Neural cell (in vitro differentiated cells): ENCODE measurements at regions not wholly inside any gene's neighbourhood (a gene's known extent, or its start where the extent isn't known, plus 50 kb on each side); places are given as distances from the start of the nearest gene placed in this dataset.

Source experiments
- H2AFZ ChIP-seq: fragments of 200-600, 300-800 bp; sonication (generic), shearing (Covaris generic); 2 replicates; pipeline ENCODE4 v1.6.0; 2014; ENCODE audit warnings: low read depth, mild to moderate bottlenecking, antibody characterized with exemption, low read length, moderate library complexity
- H3F3A ChIP-seq: fragments of 200-600 bp; shearing (Covaris generic); 2 replicates; pipeline ENCODE4 v1.6.1; 2016; ENCODE audit warnings: mild to moderate bottlenecking, moderate library complexity, mixed read lengths, antibody characterized with exemption, low read length; ENCODE audit not compliant: insufficient read depth, poor library complexity, severe bottlenecking
- H3K27ac ChIP-seq: fragments of 200-600, 300-800 bp; sonication (generic), shearing (Covaris generic); 2 replicates; pipeline ENCODE4 v1.5.1; 2014; ENCODE audit warnings: mild to moderate bottlenecking, low read length, moderate library complexity
- H3K27me3 ChIP-seq: fragments of 300-800, 200-600 bp; sonication (generic), shearing (Covaris generic); 2 replicates; pipeline ENCODE4 v1.6.0; 2014; ENCODE audit warnings: mild to moderate bottlenecking, low read depth, low read length, moderate library complexity; ENCODE audit not compliant: insufficient read depth
- H3K36me3 ChIP-seq: fragments of 300-800, 200-600 bp; sonication (generic), shearing (Covaris generic); 2 replicates; pipeline ENCODE4 v1.5.1; 2014; ENCODE audit warnings: mild to moderate bottlenecking, antibody characterized with exemption, low read length, moderate library complexity; ENCODE audit not compliant: insufficient read depth
- H3K4me2 ChIP-seq: fragments of 300-800, 200-600 bp; sonication (generic), shearing (Covaris generic); 2 replicates; pipeline ENCODE4 v1.6.0; 2014; ENCODE audit warnings: mild to moderate bottlenecking, low read length
- H3K4me3 ChIP-seq: fragments of 300-800, 200-600 bp; sonication (generic), shearing (Covaris generic); 2 replicates; pipeline ENCODE4 v1.5.1; 2014; ENCODE audit warnings: mild to moderate bottlenecking, low read length, moderate library complexity
- H3K79me2 ChIP-seq: fragments of 200-600 bp; shearing (Covaris generic); replicated peaks from 2 replicates; pipeline ENCODE4 v1.6.0; 2014; ENCODE audit warnings: mild to moderate bottlenecking, low read length, moderate library complexity; ENCODE audit not compliant: insufficient read depth
- H3K9ac ChIP-seq: fragments of 300-800, 200-600 bp; sonication (generic), shearing (Covaris generic); 2 replicates; pipeline ENCODE4 v1.6.1; 2016; ENCODE audit warnings: mild to moderate bottlenecking, low read length, mixed read lengths
- H3K9me2 ChIP-seq: fragments of 200-600 bp; shearing (Covaris generic); 2 replicates; pipeline ENCODE4 v1.6.1; 2016; ENCODE audit warnings: mild to moderate bottlenecking, low read length, mixed read lengths; ENCODE audit not compliant: insufficient read depth
- H3K9me3 ChIP-seq: fragments of 200-600, 300-800 bp; sonication (generic), shearing (Covaris generic); 2 replicates; pipeline ENCODE4 v1.6.1; 2016; ENCODE audit warnings: mild to moderate bottlenecking, mixed run types, low read length, moderate library complexity, mixed read lengths
- H4K20me1 ChIP-seq: fragments of 200-600 bp; shearing (Covaris generic); 2 replicates; pipeline ENCODE4 v1.6.1; 2016; ENCODE audit warnings: mild to moderate bottlenecking, mixed run types; ENCODE audit not compliant: insufficient read depth
- EP300 ChIP-seq: fragments of 450-650 bp; conservative IDR thresholded peaks from 2 replicates; pipeline ENCODE4 v1.6.1; 2014; ENCODE audit warnings: antibody characterized with exemption, mild to moderate bottlenecking, moderate library complexity; ENCODE audit not compliant: poor library complexity, severe bottlenecking
- EZH2 ChIP-seq: fragments of 200-600, 300-800 bp; shearing (Covaris generic), sonication (generic); IDR thresholded peaks from 2 replicates; pipeline ENCODE4 v1.6.1; 2014; ENCODE audit warnings: antibody characterized with exemption, low read length, borderline replicate concordance, mild to moderate bottlenecking; ENCODE audit not compliant: insufficient read depth, poor library complexity, severe bottlenecking
- MXI1 ChIP-seq: fragments of 450-650 bp; conservative IDR thresholded peaks from 2 replicates; pipeline ENCODE4 v1.6.1; 2014; ENCODE audit warnings: antibody characterized with exemption, mild to moderate bottlenecking; ENCODE audit not compliant: poor library complexity, severe bottlenecking
- POLR2AphosphoS5 ChIP-seq: IDR thresholded peaks from 2 replicates; pipeline ENCODE4 v1.6.1; 2012
- RAD21 ChIP-seq: fragments of 450-650 bp; conservative IDR thresholded peaks from 2 replicates; pipeline ENCODE4 v1.6.1; 2014; ENCODE audit warnings: antibody characterized with exemption, mild to moderate bottlenecking, moderate library complexity
- SMC3 ChIP-seq: fragments of 450-650 bp; conservative IDR thresholded peaks from 2 replicates; pipeline ENCODE4 v1.6.1; 2014; ENCODE audit warnings: antibody characterized with exemption, mild to moderate bottlenecking, moderate library complexity; ENCODE audit not compliant: poor library complexity
- TAF1 ChIP-seq: IDR thresholded peaks from 2 replicates; pipeline ENCODE4 v1.6.1; 2012; ENCODE audit warnings: low read depth
- TF ChIP-seq, protein P1 (sequence below): fragments of 450-650 bp; IDR thresholded peaks from 2 replicates; pipeline ENCODE4 v1.5.1; 2014; ENCODE audit warnings: antibody characterized with exemption, mild to moderate bottlenecking, moderate library complexity; ENCODE audit not compliant: poor library complexity, severe bottlenecking
- TF ChIP-seq, protein P2 (sequence below): IDR thresholded peaks from 2 replicates; pipeline ENCODE4 v1.6.1; 2012; ENCODE audit warnings: borderline replicate concordance

DNA sequence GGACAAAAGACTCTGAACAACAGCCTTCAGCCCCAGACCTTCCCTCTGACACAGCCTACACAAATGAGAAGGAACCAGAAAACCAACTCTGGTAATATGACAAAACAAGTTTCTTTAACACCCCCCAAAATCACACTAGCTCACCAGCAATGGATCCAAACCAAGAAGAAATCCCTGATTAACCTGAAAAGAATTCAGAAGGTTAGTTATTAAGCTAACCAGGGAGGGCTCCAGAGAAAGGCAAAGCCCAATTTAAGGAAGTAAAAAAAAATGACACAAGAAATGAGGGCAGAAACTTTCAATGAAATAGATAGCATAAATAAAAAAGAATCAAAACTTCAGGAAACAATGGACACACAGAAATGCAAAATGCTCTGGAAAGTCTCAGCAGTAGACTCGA is 224.0 kb downstream of the TRIML1 start:
- no peaks in the 10 kb centered on the region for H4K20me1 ChIP-seq
- no peaks in the 10 kb centered on the region for H3K79me2 ChIP-seq
- H3F3A ChIP-seq, result no peaks in the 10 kb centered on the region
- no peaks in the 10 kb centered on the region for H3K9me2 ChIP-seq
- H3K27ac ChIP-seq, result no peak overlapping the region
- H3K9me3 ChIP-seq, result peaks cover 4% of the 10 kb centered on the region
- H3K9ac ChIP-seq, result no peak overlapping the region
- TF ChIP-seq EZH2 (no peak), TAF1 (no peak), POLR2AphosphoS5 (no peak), MXI1 (no peak), EP300 (no peak), RAD21 (no peak), SMC3 (no peak)
- TF ChIP-seq, protein P1, sequence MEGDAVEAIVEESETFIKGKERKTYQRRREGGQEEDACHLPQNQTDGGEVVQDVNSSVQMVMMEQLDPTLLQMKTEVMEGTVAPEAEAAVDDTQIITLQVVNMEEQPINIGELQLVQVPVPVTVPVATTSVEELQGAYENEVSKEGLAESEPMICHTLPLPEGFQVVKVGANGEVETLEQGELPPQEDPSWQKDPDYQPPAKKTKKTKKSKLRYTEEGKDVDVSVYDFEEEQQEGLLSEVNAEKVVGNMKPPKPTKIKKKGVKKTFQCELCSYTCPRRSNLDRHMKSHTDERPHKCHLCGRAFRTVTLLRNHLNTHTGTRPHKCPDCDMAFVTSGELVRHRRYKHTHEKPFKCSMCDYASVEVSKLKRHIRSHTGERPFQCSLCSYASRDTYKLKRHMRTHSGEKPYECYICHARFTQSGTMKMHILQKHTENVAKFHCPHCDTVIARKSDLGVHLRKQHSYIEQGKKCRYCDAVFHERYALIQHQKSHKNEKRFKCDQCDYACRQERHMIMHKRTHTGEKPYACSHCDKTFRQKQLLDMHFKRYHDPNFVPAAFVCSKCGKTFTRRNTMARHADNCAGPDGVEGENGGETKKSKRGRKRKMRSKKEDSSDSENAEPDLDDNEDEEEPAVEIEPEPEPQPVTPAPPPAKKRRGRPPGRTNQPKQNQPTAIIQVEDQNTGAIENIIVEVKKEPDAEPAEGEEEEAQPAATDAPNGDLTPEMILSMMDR, result no peak
- TF ChIP-seq, protein P2, sequence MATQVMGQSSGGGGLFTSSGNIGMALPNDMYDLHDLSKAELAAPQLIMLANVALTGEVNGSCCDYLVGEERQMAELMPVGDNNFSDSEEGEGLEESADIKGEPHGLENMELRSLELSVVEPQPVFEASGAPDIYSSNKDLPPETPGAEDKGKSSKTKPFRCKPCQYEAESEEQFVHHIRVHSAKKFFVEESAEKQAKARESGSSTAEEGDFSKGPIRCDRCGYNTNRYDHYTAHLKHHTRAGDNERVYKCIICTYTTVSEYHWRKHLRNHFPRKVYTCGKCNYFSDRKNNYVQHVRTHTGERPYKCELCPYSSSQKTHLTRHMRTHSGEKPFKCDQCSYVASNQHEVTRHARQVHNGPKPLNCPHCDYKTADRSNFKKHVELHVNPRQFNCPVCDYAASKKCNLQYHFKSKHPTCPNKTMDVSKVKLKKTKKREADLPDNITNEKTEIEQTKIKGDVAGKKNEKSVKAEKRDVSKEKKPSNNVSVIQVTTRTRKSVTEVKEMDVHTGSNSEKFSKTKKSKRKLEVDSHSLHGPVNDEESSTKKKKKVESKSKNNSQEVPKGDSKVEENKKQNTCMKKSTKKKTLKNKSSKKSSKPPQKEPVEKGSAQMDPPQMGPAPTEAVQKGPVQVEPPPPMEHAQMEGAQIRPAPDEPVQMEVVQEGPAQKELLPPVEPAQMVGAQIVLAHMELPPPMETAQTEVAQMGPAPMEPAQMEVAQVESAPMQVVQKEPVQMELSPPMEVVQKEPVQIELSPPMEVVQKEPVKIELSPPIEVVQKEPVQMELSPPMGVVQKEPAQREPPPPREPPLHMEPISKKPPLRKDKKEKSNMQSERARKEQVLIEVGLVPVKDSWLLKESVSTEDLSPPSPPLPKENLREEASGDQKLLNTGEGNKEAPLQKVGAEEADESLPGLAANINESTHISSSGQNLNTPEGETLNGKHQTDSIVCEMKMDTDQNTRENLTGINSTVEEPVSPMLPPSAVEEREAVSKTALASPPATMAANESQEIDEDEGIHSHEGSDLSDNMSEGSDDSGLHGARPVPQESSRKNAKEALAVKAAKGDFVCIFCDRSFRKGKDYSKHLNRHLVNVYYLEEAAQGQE, result no peak
- H3K36me3 ChIP-seq, result no peaks in the 10 kb centered on the region
- no peak overlapping the region for H2AFZ ChIP-seq
- H3K27me3 ChIP-seq, result no peaks in the 10 kb centered on the region
- H3K4me3 ChIP-seq, result no peak overlapping the region
- H3K4me2 ChIP-seq, result no peak overlapping the region

DNA sequence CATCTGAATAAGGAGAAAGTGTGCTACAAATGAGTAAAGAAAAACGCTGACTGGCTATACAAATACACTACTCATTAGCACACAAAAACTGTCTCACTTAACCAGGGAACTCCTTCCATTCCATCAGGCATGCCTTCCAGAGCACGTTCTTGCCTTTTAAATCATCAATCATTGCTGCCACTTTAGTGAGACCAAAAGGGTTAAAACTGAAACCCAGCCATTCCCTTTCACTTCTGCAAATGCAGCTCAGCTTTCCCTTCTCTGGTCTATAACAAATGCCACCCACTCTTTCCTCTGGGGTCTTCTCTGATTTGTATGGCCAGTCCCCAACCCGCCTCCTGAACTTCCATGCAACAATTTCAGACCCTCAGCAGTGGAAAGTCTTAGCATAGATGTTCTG is 231.5 kb downstream of the TRIML1 start:
- no peak overlapping the region for H3K4me2 ChIP-seq
- H3F3A ChIP-seq, result no peaks in the 10 kb centered on the region
- H3K79me2 ChIP-seq, result no peaks in the 10 kb centered on the region
- TF ChIP-seq POLR2AphosphoS5, result no peak
- no peak for TF ChIP-seq TAF1
- no peak for TF ChIP-seq EP300
- TF ChIP-seq, protein P2, result no peak
- TF ChIP-seq MXI1, result no peak
- TF ChIP-seq SMC3, result no peak
- TF ChIP-seq EZH2, result no peak
- TF ChIP-seq, protein P1, result no peak
- no peak for TF ChIP-seq RAD21
- no peaks in the 10 kb centered on the region for H3K36me3 ChIP-seq
- no peak overlapping the region for H3K4me3 ChIP-seq
- no peaks in the 10 kb centered on the region for H3K9me3 ChIP-seq
- H3K27me3 ChIP-seq, result no peaks in the 10 kb centered on the region
- H3K9me2 ChIP-seq, result no peaks in the 10 kb centered on the region
- H3K27ac ChIP-seq, result no peak overlapping the region
- no peak overlapping the region for H2AFZ ChIP-seq
- no peaks in the 10 kb centered on the region for H4K20me1 ChIP-seq
- H3K9ac ChIP-seq, result no peak overlapping the region
